22Rv1 (cell line): ENCODE measurements at regions not wholly inside any gene's neighbourhood (a gene's known extent, or its start where the extent isn't known, plus 50 kb on each side); places are given as distances from the start of the nearest gene placed in this dataset.

Experiments used
- ZFX ChIP-seq: fragments of 450-650 bp; IDR thresholded peaks from 2 replicates; pipeline ENCODE4 v1.6.1; 2017; ENCODE audit warnings: antibody characterized with exemption, borderline replicate concordance
- TF ChIP-seq, protein P1 (sequence below): fragments of 450-650 bp; IDR thresholded peaks from 2 replicates; pipeline ENCODE4 v1.5.1; 2017; ENCODE audit warnings: mild to moderate bottlenecking

DNA sequence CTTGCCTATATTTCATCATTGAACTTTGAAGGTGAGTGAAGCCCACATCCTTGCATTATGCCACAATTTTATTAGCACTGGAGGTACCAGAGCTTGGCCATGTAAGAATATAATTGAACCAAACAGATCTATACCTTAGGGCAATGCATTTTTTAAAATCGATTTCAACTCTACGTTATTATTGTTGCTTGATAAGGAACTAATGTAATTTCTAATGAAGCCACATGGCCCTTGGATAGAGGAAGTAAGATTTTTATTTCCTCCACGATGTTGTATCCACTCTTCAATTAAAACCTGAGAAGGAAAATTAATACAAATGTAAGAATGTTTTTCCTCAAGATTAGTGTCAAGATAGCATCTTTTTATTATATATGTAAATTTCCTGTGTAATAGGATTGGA, 370.0 kb upstream of the EEF2KMT start:
- TF ChIP-seq, protein P1, sequence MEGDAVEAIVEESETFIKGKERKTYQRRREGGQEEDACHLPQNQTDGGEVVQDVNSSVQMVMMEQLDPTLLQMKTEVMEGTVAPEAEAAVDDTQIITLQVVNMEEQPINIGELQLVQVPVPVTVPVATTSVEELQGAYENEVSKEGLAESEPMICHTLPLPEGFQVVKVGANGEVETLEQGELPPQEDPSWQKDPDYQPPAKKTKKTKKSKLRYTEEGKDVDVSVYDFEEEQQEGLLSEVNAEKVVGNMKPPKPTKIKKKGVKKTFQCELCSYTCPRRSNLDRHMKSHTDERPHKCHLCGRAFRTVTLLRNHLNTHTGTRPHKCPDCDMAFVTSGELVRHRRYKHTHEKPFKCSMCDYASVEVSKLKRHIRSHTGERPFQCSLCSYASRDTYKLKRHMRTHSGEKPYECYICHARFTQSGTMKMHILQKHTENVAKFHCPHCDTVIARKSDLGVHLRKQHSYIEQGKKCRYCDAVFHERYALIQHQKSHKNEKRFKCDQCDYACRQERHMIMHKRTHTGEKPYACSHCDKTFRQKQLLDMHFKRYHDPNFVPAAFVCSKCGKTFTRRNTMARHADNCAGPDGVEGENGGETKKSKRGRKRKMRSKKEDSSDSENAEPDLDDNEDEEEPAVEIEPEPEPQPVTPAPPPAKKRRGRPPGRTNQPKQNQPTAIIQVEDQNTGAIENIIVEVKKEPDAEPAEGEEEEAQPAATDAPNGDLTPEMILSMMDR: no peak
- no peak for TF ChIP-seq ZFX
